ENCODE measurements at regions not wholly inside any gene's neighbourhood (a gene's known extent, or its start where the extent isn't known, plus 50 kb on each side); places are given as distances from the start of the nearest gene placed in this dataset.

DNA sequence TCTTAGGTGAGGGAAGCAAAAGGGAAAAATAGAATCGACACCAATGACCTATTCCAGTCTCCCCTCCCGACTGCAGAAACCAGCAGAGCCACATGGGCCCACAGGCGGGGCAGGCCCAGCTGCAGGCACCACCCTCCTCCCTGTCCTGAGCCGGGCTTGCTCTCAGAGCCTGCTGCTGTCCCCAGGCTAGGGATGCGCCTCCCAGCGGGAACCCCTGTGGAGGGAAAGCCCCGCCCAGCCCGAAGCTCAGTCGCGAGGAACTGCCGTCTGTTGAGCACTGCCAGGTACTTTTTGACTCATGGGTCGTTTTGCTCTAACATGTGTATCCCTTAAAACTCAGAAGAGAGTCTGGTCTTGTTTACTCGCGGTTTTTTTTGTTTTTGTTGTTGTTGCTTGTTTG lies 124.5 kb upstream of the RET start:
- TF ChIP-seq, protein P1, sequence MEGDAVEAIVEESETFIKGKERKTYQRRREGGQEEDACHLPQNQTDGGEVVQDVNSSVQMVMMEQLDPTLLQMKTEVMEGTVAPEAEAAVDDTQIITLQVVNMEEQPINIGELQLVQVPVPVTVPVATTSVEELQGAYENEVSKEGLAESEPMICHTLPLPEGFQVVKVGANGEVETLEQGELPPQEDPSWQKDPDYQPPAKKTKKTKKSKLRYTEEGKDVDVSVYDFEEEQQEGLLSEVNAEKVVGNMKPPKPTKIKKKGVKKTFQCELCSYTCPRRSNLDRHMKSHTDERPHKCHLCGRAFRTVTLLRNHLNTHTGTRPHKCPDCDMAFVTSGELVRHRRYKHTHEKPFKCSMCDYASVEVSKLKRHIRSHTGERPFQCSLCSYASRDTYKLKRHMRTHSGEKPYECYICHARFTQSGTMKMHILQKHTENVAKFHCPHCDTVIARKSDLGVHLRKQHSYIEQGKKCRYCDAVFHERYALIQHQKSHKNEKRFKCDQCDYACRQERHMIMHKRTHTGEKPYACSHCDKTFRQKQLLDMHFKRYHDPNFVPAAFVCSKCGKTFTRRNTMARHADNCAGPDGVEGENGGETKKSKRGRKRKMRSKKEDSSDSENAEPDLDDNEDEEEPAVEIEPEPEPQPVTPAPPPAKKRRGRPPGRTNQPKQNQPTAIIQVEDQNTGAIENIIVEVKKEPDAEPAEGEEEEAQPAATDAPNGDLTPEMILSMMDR (conservative IDR thresholded peaks at IDR 0.05) = no peak
- no peak for TF ChIP-seq ZFX (IDR thresholded peaks at IDR 0.05)
